IMR-90 (cell line): ENCODE measurements at regions not wholly inside any gene's neighbourhood (a gene's known extent, or its start where the extent isn't known, plus 50 kb on each side); places are given as distances from the start of the nearest gene placed in this dataset.

Experiments
- ATAC-seq: fragments of 200-7000 bp; cut with Tn5 transposase; 2 replicates; pipeline ENCODE4 v1.9.1; 2020; ENCODE audit warnings: low read depth, mild to moderate bottlenecking, moderate library complexity
- BruUV-seq: library from RNA; stranded (reverse); fragments of 400-500 nt; replicated peaks from 2 replicates; lab custom pipeline; 2021; lab: Mats Ljungman, UMichigan
- CTCF ChIA-PET: fragments of 300-600 bp; formaldehyde crosslinking; extraction: SDS; loops from one replicate; lab custom pipeline; 2021; ENCODE audit warnings: antibody characterized with exemption; lab: Yijun Ruan, JAX
- POLR2A ChIA-PET: fragments of 300-600 bp; sonication (Branson Sonifier 250); formaldehyde crosslinking; loops from one replicate; lab custom pipeline; 2022; ENCODE audit warnings: antibody characterized with exemption; ENCODE audit not compliant: unreplicated experiment; lab: Charles Lee
- DNase-seq: peaks from one replicate; pipeline ENCODE4 v3.0.0; 2013
- H2AFZ ChIP-seq: replicated peaks from 2 replicates; pipeline ENCODE3; 2013; ENCODE audit warnings: low read length, mild to moderate bottlenecking; ENCODE audit not compliant: poor library complexity
- H2AK5ac ChIP-seq: 2 replicates; pipeline ENCODE4 v1.6.1; 2013; ENCODE audit warnings: low read depth, low read length, inconsistent platforms
- H2AK9ac ChIP-seq: replicated peaks from 2 replicates; pipeline ENCODE3; 2013; ENCODE audit warnings: mild to moderate bottlenecking, low read depth, low read length, moderate library complexity; ENCODE audit not compliant: poor library complexity
- H2BK120ac ChIP-seq: 2 replicates; pipeline ENCODE4 v1.6.1; 2013; ENCODE audit warnings: low read depth, low read length, inconsistent platforms
- H2BK15ac ChIP-seq: 3 replicates; pipeline ENCODE4 v1.6.1; 2013; ENCODE audit warnings: low read depth, low read length, inconsistent platforms
- H2BK20ac ChIP-seq: 2 replicates; pipeline ENCODE4 v1.6.1; 2013; ENCODE audit warnings: low read depth, mild to moderate bottlenecking, inconsistent platforms, low read length, moderate library complexity
- H2BK5ac ChIP-seq: 2 replicates; pipeline ENCODE4 v1.6.1; 2013; ENCODE audit warnings: mild to moderate bottlenecking, low read depth, low read length, inconsistent platforms; ENCODE audit not compliant: poor library complexity, severe bottlenecking
- H3K14ac ChIP-seq: replicated peaks from 2 replicates; pipeline ENCODE4 v1.6.1; 2013; ENCODE audit warnings: low read depth, low read length, inconsistent platforms
- H3K18ac ChIP-seq: 2 replicates; pipeline ENCODE4 v1.6.1; 2013; ENCODE audit warnings: low read depth, low read length, control low read depth
- H3K23ac ChIP-seq: 2 replicates; pipeline ENCODE4 v1.6.1; 2013; ENCODE audit warnings: low read depth, low read length, inconsistent platforms
- H3K27ac ChIP-seq: 2 replicates; pipeline ENCODE4 v1.5.1; 2013; ENCODE audit warnings: mild to moderate bottlenecking, control low read depth, low read length; ENCODE audit not compliant: insufficient read depth
- H3K27me3 ChIP-seq: 2 replicates; pipeline ENCODE4 v1.6.1; 2013; ENCODE audit warnings: low read length; ENCODE audit not compliant: control insufficient read depth, insufficient read depth
- H3K36me3 ChIP-seq: 2 replicates; pipeline ENCODE4 v1.6.1; 2013; ENCODE audit warnings: low read length, mixed read lengths; ENCODE audit not compliant: control insufficient read depth, insufficient read depth
- H3K4ac ChIP-seq: 2 replicates; pipeline ENCODE4 v1.6.1; 2013; ENCODE audit warnings: low read depth, low read length, inconsistent platforms
- H3K4me1 ChIP-seq: 2 replicates; pipeline ENCODE4 v1.6.1; 2013; ENCODE audit warnings: low read length, mixed read lengths; ENCODE audit not compliant: control insufficient read depth, insufficient read depth
- H3K4me2 ChIP-seq: 2 replicates; pipeline ENCODE4 v1.6.1; 2013; ENCODE audit warnings: low read depth, mild to moderate bottlenecking, control low read depth, low read length, moderate library complexity
- H3K4me3 ChIP-seq: 2 replicates; pipeline ENCODE4 v1.5.1; 2013; ENCODE audit warnings: low read depth, mild to moderate bottlenecking, control low read depth, low read length, moderate library complexity; ENCODE audit not compliant: insufficient read depth
- H3K56ac ChIP-seq: 2 replicates; pipeline ENCODE4 v1.6.1; 2013; ENCODE audit warnings: low read length, inconsistent platforms; ENCODE audit not compliant: insufficient read depth; ENCODE audit errors: extremely low read depth
- H3K79me1 ChIP-seq, 2 experiments: 2 replicates each; pipeline ENCODE4 v1.6.1; 2013; ENCODE audit warnings: low read length in 2 of 2, inconsistent platforms in 1 of 2, low read depth in 1 of 2
- H3K9ac ChIP-seq: 2 replicates; pipeline ENCODE4 v1.6.1; 2013; ENCODE audit warnings: low read depth, low read length, control low read depth
- H3K9me1 ChIP-seq: 2 replicates; pipeline ENCODE4 v1.6.1; 2013; ENCODE audit warnings: low read length, inconsistent platforms; ENCODE audit not compliant: insufficient read depth
- H3K9me3 ChIP-seq: 2 replicates; pipeline ENCODE4 v1.6.1; 2013; ENCODE audit warnings: low read length; ENCODE audit not compliant: control insufficient read depth, insufficient read depth
- H4K20me1 ChIP-seq: 2 replicates; pipeline ENCODE4 v1.6.1; 2013; ENCODE audit warnings: low read length, inconsistent platforms; ENCODE audit not compliant: insufficient read depth
- H4K5ac ChIP-seq: 2 replicates; pipeline ENCODE4 v1.6.1; 2013; ENCODE audit warnings: mild to moderate bottlenecking, low read depth, low read length, control low read depth
- H4K8ac ChIP-seq, 2 experiments: 2 replicates each; pipeline ENCODE4 v1.6.1; 2013; ENCODE audit warnings: low read depth in 2 of 2, low read length in 2 of 2, control low read depth in 1 of 2, inconsistent platforms in 1 of 2
- H4K91ac ChIP-seq: 2 replicates; pipeline ENCODE4 v1.6.1; 2013; ENCODE audit warnings: low read depth, low read length, inconsistent platforms; ENCODE audit not compliant: insufficient read depth
- BHLHE40 ChIP-seq: fragments of 150-350 bp; IDR thresholded peaks from 2 replicates; pipeline ENCODE4 v1.6.1; 2016; ENCODE audit warnings: mild to moderate bottlenecking, low read depth, low read length
- CEBPB ChIP-seq: IDR thresholded peaks from 2 replicates; pipeline ENCODE4 v1.6.1; 2012; ENCODE audit warnings: low read depth, low read length, improper control_type of control experiment
- CHD1 ChIP-seq: IDR thresholded peaks from 2 replicates; pipeline ENCODE4 v1.6.1; 2012; ENCODE audit warnings: low read depth, low read length, improper control_type of control experiment
- ELK1 ChIP-seq: fragments of 150-350 bp; IDR thresholded peaks from 2 replicates; pipeline ENCODE4 v1.6.1; 2016; ENCODE audit warnings: low read depth, mild to moderate bottlenecking, low read length, moderate library complexity, borderline replicate concordance
- FOS ChIP-seq: fragments of 150-350 bp; IDR thresholded peaks from 2 replicates; pipeline ENCODE4 v1.6.1; 2016; ENCODE audit warnings: low read depth, low read length
- MAFK ChIP-seq: IDR thresholded peaks from 2 replicates; pipeline ENCODE4 v1.6.1; 2012; ENCODE audit warnings: low read depth, low read length, improper control_type of control experiment
- MAZ ChIP-seq: IDR thresholded peaks from 2 replicates; pipeline ENCODE4 v1.6.1; 2012; ENCODE audit warnings: low read depth, mild to moderate bottlenecking, low read length, improper control_type of control experiment, moderate library complexity, borderline replicate concordance
- MXI1 ChIP-seq: IDR thresholded peaks from 2 replicates; pipeline ENCODE4 v1.6.1; 2012; ENCODE audit warnings: low read depth, mild to moderate bottlenecking, low read length, moderate library complexity, borderline replicate concordance
- NFE2L2 ChIP-seq: fragments of 150-350 bp; IDR thresholded peaks from 2 replicates; pipeline ENCODE4 v1.6.1; 2016; ENCODE audit warnings: low read depth, mild to moderate bottlenecking, low read length
- POLR2A ChIP-seq: IDR thresholded peaks from 2 replicates; pipeline ENCODE4 v1.6.1; 2012; ENCODE audit warnings: mild to moderate bottlenecking, low read depth, low read length
- RAD21 ChIP-seq: IDR thresholded peaks from 2 replicates; pipeline ENCODE4 v1.6.1; 2012; ENCODE audit warnings: low read length, improper control_type of control experiment
- RCOR1 ChIP-seq: IDR thresholded peaks from 2 replicates; pipeline ENCODE4 v1.6.1; 2012; ENCODE audit warnings: mild to moderate bottlenecking, low read length, improper control_type of control experiment; ENCODE audit not compliant: insufficient replicate concordance
- RFX5 ChIP-seq: IDR thresholded peaks from 2 replicates; pipeline ENCODE4 v1.8.0; 2012; ENCODE audit warnings: low read depth, mild to moderate bottlenecking, low read length, moderate library complexity
- SMC3 ChIP-seq: fragments of 150-350 bp; IDR thresholded peaks from 2 replicates; pipeline ENCODE4 v1.6.1; 2016; ENCODE audit warnings: low read depth, mild to moderate bottlenecking, antibody characterized with exemption, low read length, moderate library complexity
- WGBS, 2 experiments: methylation state at CpG; one replicate each; pipeline versions ENCODE4 v1.1.5 to v1.1.7; 2013; ENCODE audit warnings: missing lambda C conversion rate in 2 of 2; ENCODE audit not compliant: insufficient read length in 1 of 2; ENCODE audit errors: extremely low coverage in 2 of 2; 5-methylcytosine and 5-hydroxymethylcytosine counted together
- dilution Hi-C: fragments of 300-500 bp; cut with HindIII; formaldehyde crosslinking; loops from one replicate; pipeline ENCODE4 v1.14.3; 2018; ENCODE audit warnings: low sequenced_read_pairs; ENCODE audit not compliant: unreplicated experiment
- in situ Hi-C: fragments of 300-500 bp; cut with MboI; formaldehyde crosslinking; loops from 3 replicates; pipeline ENCODE4 v1.14.3; 2019; ENCODE audit warnings: low sequenced_read_pairs, inconsistent platforms, mixed read lengths
- intact Hi-C: fragments of 100-400 bp; cut with micrococcal nuclease; formaldehyde crosslinking; loops from 2 replicates; pipeline ENCODE4 v1.10.0; 2022
- TF ChIP-seq, protein P1 (sequence below): fragments of 150-350 bp; IDR thresholded peaks from 2 replicates; pipeline ENCODE4 v1.6.1; 2017; ENCODE audit warnings: mild to moderate bottlenecking, antibody characterized with exemption, low read length, low read depth
- TF ChIP-seq, protein P2 (sequence below): conservative IDR thresholded peaks from 2 replicates; pipeline ENCODE4 v1.5.1; 2012; ENCODE audit warnings: mild to moderate bottlenecking, low read depth, low read length, improper control_type of control experiment

- Histone ChIP-seq H4K20me1 (no peaks in the 10 kb centered on the region), H3K4me2 (peak overlapping the region; percentile 14; the same call in 1 of the 2 replicates), H3K4ac (peak overlapping the region; percentile 68; the same call in 1 of the 2 replicates), H3K9ac (no peak overlapping the region), H2BK120ac (peak overlapping the region; percentile 35), H3K14ac (peak overlapping the region; percentile 43), H2BK15ac (peak overlapping the region; percentile 49; the same call in 2 of the 3 replicates), H4K91ac (0 out of 2 replicates have a peak overlapping the region, but pooled peaks have one; percentile 28), H3K27me3 (no peaks in the 10 kb centered on the region), H3K9me1 (no peaks in the 10 kb centered on the region), H3K56ac (no peak overlapping the region), H3K9me3 (no peaks in the 10 kb centered on the region), H2AK5ac (0 out of 2 replicates have a peak overlapping the region, but pooled peaks have one; percentile 23), H3K79me1 (no peaks in the 10 kb centered on the region), H3K36me3 (no peaks in the 10 kb centered on the region), H2BK20ac (peak overlapping the region; percentile 79), H3K4me3 (no peak overlapping the region), H3K27ac (no peak overlapping the region), H4K5ac (no peak overlapping the region; the same call in 1 of the 2 replicates), H2AK9ac (peak overlapping the region; percentile 44), H3K4me1 (peaks cover 8% of the 10 kb centered on the region), H4K8ac (peak overlapping the region in 1 of 2 experiments; percentile 66; a peak in 2 of 4 replicates), H3K18ac (peak overlapping the region; percentile 49; the same call in 1 of the 2 replicates), H2BK5ac (peak overlapping the region; percentile 8), H3K23ac (no peak overlapping the region; the same call in 1 of the 2 replicates), H2AFZ (peak overlapping the region; percentile 71)
- no peak for ATAC-seq
- BruUV-seq: no TSS peak
- peak; percentile 57 for DNase-seq
- intact Hi-C loops (no loop called here), dilution Hi-C loops (no loop called here), in situ Hi-C loops (no loop called here)
- ChIA-PET CTCF (no interaction called here), POLR2A (no interaction called here)
- TF ChIP-seq CHD1 (no peak), FOS (no peak), CEBPB (no peak), SMC3 (no peak), RFX5 (no peak), RCOR1 (no peak), NFE2L2 (no peak), MAZ (no peak), BHLHE40 (no peak), RAD21 (no peak), POLR2A (no peak), ELK1 (no peak), MXI1 (no peak), MAFK (no peak)
- TF ChIP-seq, protein P1, sequence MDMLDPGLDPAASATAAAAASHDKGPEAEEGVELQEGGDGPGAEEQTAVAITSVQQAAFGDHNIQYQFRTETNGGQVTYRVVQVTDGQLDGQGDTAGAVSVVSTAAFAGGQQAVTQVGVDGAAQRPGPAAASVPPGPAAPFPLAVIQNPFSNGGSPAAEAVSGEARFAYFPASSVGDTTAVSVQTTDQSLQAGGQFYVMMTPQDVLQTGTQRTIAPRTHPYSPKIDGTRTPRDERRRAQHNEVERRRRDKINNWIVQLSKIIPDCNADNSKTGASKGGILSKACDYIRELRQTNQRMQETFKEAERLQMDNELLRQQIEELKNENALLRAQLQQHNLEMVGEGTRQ: no peak
- TF ChIP-seq, protein P2, sequence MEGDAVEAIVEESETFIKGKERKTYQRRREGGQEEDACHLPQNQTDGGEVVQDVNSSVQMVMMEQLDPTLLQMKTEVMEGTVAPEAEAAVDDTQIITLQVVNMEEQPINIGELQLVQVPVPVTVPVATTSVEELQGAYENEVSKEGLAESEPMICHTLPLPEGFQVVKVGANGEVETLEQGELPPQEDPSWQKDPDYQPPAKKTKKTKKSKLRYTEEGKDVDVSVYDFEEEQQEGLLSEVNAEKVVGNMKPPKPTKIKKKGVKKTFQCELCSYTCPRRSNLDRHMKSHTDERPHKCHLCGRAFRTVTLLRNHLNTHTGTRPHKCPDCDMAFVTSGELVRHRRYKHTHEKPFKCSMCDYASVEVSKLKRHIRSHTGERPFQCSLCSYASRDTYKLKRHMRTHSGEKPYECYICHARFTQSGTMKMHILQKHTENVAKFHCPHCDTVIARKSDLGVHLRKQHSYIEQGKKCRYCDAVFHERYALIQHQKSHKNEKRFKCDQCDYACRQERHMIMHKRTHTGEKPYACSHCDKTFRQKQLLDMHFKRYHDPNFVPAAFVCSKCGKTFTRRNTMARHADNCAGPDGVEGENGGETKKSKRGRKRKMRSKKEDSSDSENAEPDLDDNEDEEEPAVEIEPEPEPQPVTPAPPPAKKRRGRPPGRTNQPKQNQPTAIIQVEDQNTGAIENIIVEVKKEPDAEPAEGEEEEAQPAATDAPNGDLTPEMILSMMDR: no peak
- WGBS, 2 experiments: 35% methylated on average over 2 of the region's 6 CpGs; no CpG with 5 or more reads in 1 of the 2 experiments
Observed at GRCh38 chr7:41107938-41108448, 594.9 kb downstream of the INHBA start.
